ENCODE measurements at regions not wholly inside any gene's neighbourhood (a gene's known extent, or its start where the extent isn't known, plus 50 kb on each side); places are given as distances from the start of the nearest gene placed in this dataset.

GRCh38 chr4:157727163-157727562, 445.7 kb downstream of the GASK1B start:
- TF ChIP-seq EZH2 (IDR thresholded peaks at IDR 0.05; ENCODE audit: low read depth), result no peak
- no peak for TF ChIP-seq CTCF (conservative IDR thresholded peaks at IDR 0.05)

All from PC-9 (cell line).